ENCODE measurements at regions not wholly inside any gene's neighbourhood (a gene's known extent, or its start where the extent isn't known, plus 50 kb on each side); places are given as distances from the start of the nearest gene placed in this dataset.
"Not testable (repeated sequence)": the region's sequence is repeated elsewhere in the genome, so short reads cannot be mapped to it uniquely, and the experiment has no call there.

DNA sequence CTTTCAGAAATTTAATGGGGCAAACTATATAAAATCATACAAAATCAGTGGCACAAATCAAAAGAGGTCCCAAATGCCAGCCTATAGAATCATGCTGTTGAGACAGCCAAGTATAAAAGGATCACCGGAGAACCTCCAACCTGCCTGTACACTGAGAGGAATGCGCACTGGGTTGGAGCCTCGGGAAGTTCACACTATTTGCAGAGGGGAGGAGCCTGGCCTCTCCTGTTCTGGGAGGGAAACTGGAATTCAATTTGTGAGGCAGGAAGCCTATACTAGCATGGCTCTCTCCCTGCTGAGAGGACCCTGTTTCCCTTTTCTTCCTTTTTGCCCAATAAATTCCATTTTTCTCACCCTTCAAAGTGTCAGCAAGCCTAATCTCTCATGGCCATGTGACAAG, 406.0 kb downstream of the HINT1 start:
- 27 to 100% (median 67%) methylated on average over 1 to 2 of the region's 3 CpGs; no CpG with 5 or more reads in 6 of the 10 experiments for WGBS, 10 experiments
- ATAC-seq (replicated peaks in 6 of 8) = no peak
- no peak overlapping the region for H3K27ac ChIP-seq
- H3K4me3 ChIP-seq = no peak overlapping the region
- H3K4me1 ChIP-seq (replicated peaks in 1 of 2) = no peaks in the 10 kb centered on the region
- in situ Hi-C loops (cut with MboI; ENCODE audit: low pct_unique_long_range_greater_than_20kb in 2 of 9, low sequenced_read_pairs in 9 of 9, unreplicated experiment in 9 of 9) = no loop called here

- H3K27ac ChIP-seq = no peak overlapping the region
- no peak for ATAC-seq (replicated peaks in 6 of 8)
- peaks cover 5 to 11% of the 10 kb centered on the region in 2 donors for H3K4me1 ChIP-seq (replicated peaks in 1 of 2)
Measured at GRCh38 chr5:130747556-130747955, 417.5 kb downstream of the HINT1 start.

GRCh38 chr5:130746641-130747040, 418.4 kb downstream of the HINT1 start:
- ATAC-seq (replicated peaks in 6 of 8); H3K4me3 ChIP-seq; in situ Hi-C loops (cut with MboI; ENCODE audit: low pct_unique_long_range_greater_than_20kb in 2 of 9, low sequenced_read_pairs in 9 of 9, unreplicated experiment in 9 of 9); H3K27ac ChIP-seq: not testable (repeated sequence)
- peaks cover 5 to 12% of the 10 kb centered on the region in 2 donors for H3K4me1 ChIP-seq (replicated peaks in 1 of 2)

More at GRCh38 chr5:130747556-130747955, 417.5 kb downstream of the HINT1 start:
- in situ Hi-C loops (cut with MboI; ENCODE audit: low pct_unique_long_range_greater_than_20kb in 2 of 9, low sequenced_read_pairs in 9 of 9, unreplicated experiment in 9 of 9) = no loop called here
- H3K4me3 ChIP-seq = no peak overlapping the region
- 0 to 100% (median 73%) methylated on average over 1 to 2 of the region's 2 CpGs; no CpG with 5 or more reads in 2 of the 10 experiments for WGBS, 10 experiments

- H3K27ac ChIP-seq = no peak overlapping the region
- peak in 5 of 8 experiments; percentile 45 to 82 (median 54) for ATAC-seq (replicated peaks in 6 of 8)
- in situ Hi-C loops (cut with MboI; ENCODE audit: low pct_unique_long_range_greater_than_20kb in 2 of 9, low sequenced_read_pairs in 9 of 9, unreplicated experiment in 9 of 9) = no loop called here
- H3K4me1 ChIP-seq (replicated peaks in 1 of 2) = peaks cover 5 to 12% of the 10 kb centered on the region in 2 donors
- H3K4me3 ChIP-seq = no peak overlapping the region
- 0 to 43% (median 7%) methylated on average over 1 of the region's 1 CpG; no CpG with 5 or more reads in 6 of the 10 experiments for WGBS, 10 experiments
Measured at GRCh38 chr5:130743092-130743491, 422.0 kb downstream of the HINT1 start.

- in situ Hi-C loops (cut with MboI; ENCODE audit: low pct_unique_long_range_greater_than_20kb in 2 of 9, low sequenced_read_pairs in 9 of 9, unreplicated experiment in 9 of 9) = no loop called here
- Histone ChIP-seq H3K4me1 (replicated peaks in 1 of 2) (peaks cover 5 to 12% of the 10 kb centered on the region in 2 donors), H3K4me3 (no peak overlapping the region), H3K27ac (no peak overlapping the region)
- no peak for ATAC-seq (replicated peaks in 6 of 8)
- 8 to 100% (median 69%) methylated on average over 1 to 5 of the region's 5 CpGs for WGBS, 10 experiments
Measured at GRCh38 chr5:130740047-130740569, 424.9 kb downstream of the HINT1 start.

DNA sequence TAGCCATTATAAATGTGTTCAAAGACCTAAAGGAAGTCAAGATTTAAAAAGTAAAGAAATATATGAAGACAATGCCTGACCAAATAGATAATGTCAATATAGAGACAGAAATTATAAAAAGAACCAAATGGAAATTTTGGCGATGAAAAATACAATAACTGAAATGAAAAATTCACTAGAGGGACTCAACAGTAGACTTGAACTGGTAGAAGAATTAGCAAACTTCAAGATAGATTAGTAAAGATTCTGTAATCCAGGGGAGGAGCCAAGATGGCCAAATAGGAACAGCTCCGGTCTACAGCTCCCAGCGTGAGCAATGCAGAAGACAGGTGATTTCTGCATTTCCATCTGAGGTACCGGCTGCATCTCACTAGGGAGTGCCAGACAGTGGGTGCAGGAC, 433.2 kb downstream of the HINT1 start:
- WGBS, 10 experiments = 27 to 100% (median 90%) methylated on average over 1 to 4 of the region's 4 CpGs
- no peak overlapping the region for H3K4me3 ChIP-seq
- no peak for ATAC-seq (replicated peaks in 6 of 8)
- in situ Hi-C loops (cut with MboI; ENCODE audit: low pct_unique_long_range_greater_than_20kb in 2 of 9, low sequenced_read_pairs in 9 of 9, unreplicated experiment in 9 of 9) = no loop called here
- H3K27ac ChIP-seq = no peak overlapping the region
- no peaks in the 10 kb centered on the region for H3K4me1 ChIP-seq (replicated peaks in 1 of 2)

- H3K4me1 ChIP-seq (replicated peaks in 1 of 2) = no peaks in the 10 kb centered on the region
- in situ Hi-C loops (cut with MboI; ENCODE audit: low pct_unique_long_range_greater_than_20kb in 2 of 9, low sequenced_read_pairs in 9 of 9, unreplicated experiment in 9 of 9) = no loop called here
- ATAC-seq (replicated peaks in 6 of 8) = no peak
- WGBS, 10 experiments = 0 to 86% (median 40%) methylated on average over 1 to 2 of the region's 2 CpGs; no CpG with 5 or more reads in 1 of the 10 experiments
- H3K4me3 ChIP-seq = no peak overlapping the region
- H3K27ac ChIP-seq = no peak overlapping the region
Measured at GRCh38 chr5:130729541-130729940, 435.5 kb downstream of the HINT1 start.

DNA sequence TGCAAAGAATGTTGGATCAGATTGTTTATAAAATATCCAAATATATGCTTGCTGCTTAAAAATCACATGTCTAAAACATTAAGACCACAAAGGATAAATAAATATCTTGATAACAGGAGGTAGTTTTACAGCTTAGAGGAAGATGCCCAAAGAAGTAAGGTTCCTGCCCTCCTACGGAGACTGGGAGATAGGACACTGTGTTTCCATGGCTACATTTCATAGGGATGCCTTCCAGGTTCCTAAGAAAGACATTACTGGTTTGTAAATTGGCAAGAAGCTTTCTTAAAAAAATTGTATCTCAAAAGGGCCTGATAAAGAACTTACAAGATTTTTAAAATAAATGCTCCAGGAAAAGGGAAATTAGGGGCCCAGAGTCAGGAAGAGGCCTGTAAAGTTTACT, 437.2 kb downstream of the HINT1 start:
- in situ Hi-C loops (cut with MboI; ENCODE audit: low pct_unique_long_range_greater_than_20kb in 2 of 9, low sequenced_read_pairs in 9 of 9, unreplicated experiment in 9 of 9) = no loop called here
- ATAC-seq (replicated peaks in 6 of 8) = no peak
- H3K27ac ChIP-seq = no peak overlapping the region

DNA sequence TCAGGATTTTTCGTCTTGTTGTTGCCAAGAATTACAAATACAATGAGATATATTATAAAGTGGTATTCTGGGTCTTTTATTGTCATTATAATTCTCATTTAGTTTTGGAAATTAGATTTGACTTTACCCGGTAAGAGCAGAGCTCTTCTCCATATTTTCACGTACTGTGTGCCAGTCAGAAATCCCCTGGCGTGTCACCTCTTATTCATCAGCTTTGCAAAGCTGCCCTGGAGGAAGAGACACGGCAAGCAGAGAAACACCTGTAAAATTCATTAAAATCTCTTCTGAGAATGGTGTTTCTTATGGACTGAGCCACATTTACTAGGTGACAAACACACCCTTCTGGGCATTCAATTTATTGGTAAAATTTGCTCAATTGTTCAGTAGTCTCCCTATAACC, 440.4 kb downstream of the HINT1 start:
- ATAC-seq (replicated peaks in 6 of 8) = no peak
- Histone ChIP-seq H3K4me3 (no peak overlapping the region), H3K4me1 (replicated peaks in 1 of 2) (no peaks in the 10 kb centered on the region), H3K27ac (no peak overlapping the region)
- in situ Hi-C loops (cut with MboI; ENCODE audit: low pct_unique_long_range_greater_than_20kb in 2 of 9, low sequenced_read_pairs in 9 of 9, unreplicated experiment in 9 of 9) = no loop called here
- 14 to 100% (median 85%) methylated on average over 1 to 4 of the region's 5 CpGs for WGBS, 10 experiments

More for the DNA sequence above, 437.2 kb downstream of the HINT1 start:
- WGBS, 10 experiments = 11 to 83% (median 63%) methylated on average over 1 of the region's 1 CpG; no CpG with 5 or more reads in 3 of the 10 experiments
- no peak overlapping the region for H3K4me3 ChIP-seq
- no peaks in the 10 kb centered on the region for H3K4me1 ChIP-seq (replicated peaks in 1 of 2)

DNA sequence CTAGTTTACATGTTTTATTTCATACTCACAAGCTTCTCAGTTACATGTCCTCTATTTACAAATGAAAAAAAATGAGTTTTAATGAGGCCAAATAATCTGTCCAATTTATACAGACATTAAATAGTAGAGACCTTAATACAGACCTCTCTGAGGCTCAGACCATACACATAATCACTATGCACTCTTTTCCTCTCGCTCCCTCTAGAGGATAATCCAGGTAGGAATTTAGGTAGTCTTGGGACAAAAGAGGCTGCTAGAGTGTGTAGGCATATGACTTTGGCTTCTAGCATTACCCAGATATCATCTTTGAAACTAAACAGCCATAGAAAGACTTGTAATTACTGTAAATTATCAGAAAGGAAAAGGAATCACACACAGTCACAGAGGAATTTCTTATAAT, 444.7 kb downstream of the HINT1 start:
- Histone ChIP-seq H3K4me1 (replicated peaks in 1 of 2) (no peaks in the 10 kb centered on the region), H3K4me3 (no peak overlapping the region), H3K27ac (no peak overlapping the region)
- WGBS, 10 experiments = 0 to 29% (median 10%) methylated on average over 1 of the region's 1 CpG; no CpG with 5 or more reads in 4 of the 10 experiments
- in situ Hi-C loops (cut with MboI; ENCODE audit: low pct_unique_long_range_greater_than_20kb in 2 of 9, low sequenced_read_pairs in 9 of 9, unreplicated experiment in 9 of 9) = no loop called here
- peak; percentile 53 to 96 (median 72) for ATAC-seq (replicated peaks in 6 of 8)

DNA sequence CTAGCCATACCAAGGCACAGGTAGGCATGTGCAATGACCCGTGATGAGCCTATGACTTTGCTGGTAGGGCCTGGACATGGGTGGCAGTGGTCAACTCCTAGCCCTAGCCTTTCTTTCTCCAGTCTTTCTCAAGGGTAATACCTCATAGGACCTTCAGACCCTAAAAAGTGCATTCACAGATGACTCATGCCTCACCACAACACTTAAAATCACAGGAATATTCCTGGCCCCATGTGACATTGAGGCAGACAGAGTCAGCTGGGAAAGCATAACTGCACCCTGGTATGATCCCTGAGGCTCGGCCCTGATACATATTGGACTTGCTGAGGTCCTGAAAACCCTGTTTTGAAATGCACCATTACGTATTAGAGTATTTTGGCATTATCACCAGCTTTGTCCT, 449.5 kb downstream of the HINT1 start:
- no peak overlapping the region for H3K27ac ChIP-seq
- in situ Hi-C loops (cut with MboI; ENCODE audit: low pct_unique_long_range_greater_than_20kb in 2 of 9, low sequenced_read_pairs in 9 of 9, unreplicated experiment in 9 of 9) = no loop called here
- no peaks in the 10 kb centered on the region for H3K4me1 ChIP-seq (replicated peaks in 1 of 2)
- 0 to 100% (median 82%) methylated on average over 1 to 3 of the region's 3 CpGs; no CpG with 5 or more reads in 2 of the 10 experiments for WGBS, 10 experiments
- peak in 1 of 8 experiments; percentile 34 for ATAC-seq (replicated peaks in 6 of 8)
- no peak overlapping the region for H3K4me3 ChIP-seq

DNA sequence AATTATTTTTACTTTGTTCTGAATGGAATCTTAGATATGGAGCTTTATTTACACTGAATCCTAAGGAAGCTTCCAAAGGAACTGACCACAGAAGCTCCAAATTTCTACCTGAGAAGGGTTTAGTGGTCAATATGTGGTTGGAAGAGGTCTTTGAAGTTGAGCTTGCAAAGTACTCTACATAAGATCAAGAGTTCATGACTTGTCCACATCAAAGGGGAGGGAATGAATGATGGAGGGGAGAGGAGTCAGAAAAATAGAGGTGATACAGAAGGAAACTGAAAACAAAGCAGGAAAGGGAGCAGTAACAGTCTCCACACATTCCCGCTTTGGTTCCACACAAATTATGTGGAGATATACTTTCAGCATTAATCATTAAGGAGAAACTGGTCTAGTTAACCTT, 450.9 kb downstream of the HINT1 start:
- in situ Hi-C loops (cut with MboI; ENCODE audit: low pct_unique_long_range_greater_than_20kb in 2 of 9, low sequenced_read_pairs in 9 of 9, unreplicated experiment in 9 of 9) = no loop called here
- 8 to 100% (median 90%) methylated on average over 1 of the region's 1 CpG; no CpG with 5 or more reads in 4 of the 10 experiments for WGBS, 10 experiments
- no peak overlapping the region for H3K4me3 ChIP-seq
- no peak for ATAC-seq (replicated peaks in 6 of 8)
- no peak overlapping the region for H3K27ac ChIP-seq
- H3K4me1 ChIP-seq (replicated peaks in 1 of 2) = no peaks in the 10 kb centered on the region

GRCh38 chr5:130712324-130712723, 452.7 kb downstream of the HINT1 start:
- WGBS, 10 experiments = 0 to 100% (median 77%) methylated on average over 1 of the region's 1 CpG; no CpG with 5 or more reads in 1 of the 10 experiments
- no peak for ATAC-seq (replicated peaks in 6 of 8)
- in situ Hi-C loops (cut with MboI; ENCODE audit: low pct_unique_long_range_greater_than_20kb in 2 of 9, low sequenced_read_pairs in 9 of 9, unreplicated experiment in 9 of 9) = no loop called here

GRCh38 chr5:130710596-130710995, 454.5 kb downstream of the HINT1 start:
- 0 to 51% (median 28%) methylated on average over 1 to 4 of the region's 4 CpGs for WGBS, 10 experiments
- ATAC-seq (replicated peaks in 6 of 8) = no peak
- Histone ChIP-seq H3K4me3 (no peak overlapping the region), H3K4me1 (replicated peaks in 1 of 2) (no peaks in the 10 kb centered on the region), H3K27ac (no peak overlapping the region)
- in situ Hi-C loops (cut with MboI; ENCODE audit: low pct_unique_long_range_greater_than_20kb in 2 of 9, low sequenced_read_pairs in 9 of 9, unreplicated experiment in 9 of 9) = no loop called here

More at GRCh38 chr5:130712324-130712723, 452.7 kb downstream of the HINT1 start:
- Histone ChIP-seq H3K4me3 (no peak overlapping the region), H3K27ac (no peak overlapping the region), H3K4me1 (replicated peaks in 1 of 2) (no peaks in the 10 kb centered on the region)

Data from motor neuron (in vitro differentiated cells).